BE2C (cell line): ENCODE measurements at regions not wholly inside any gene's neighbourhood (a gene's known extent, or its start where the extent isn't known, plus 50 kb on each side); places are given as distances from the start of the nearest gene placed in this dataset.

ENCODE experiments used
- DNase-seq: peaks from one replicate; pipeline ENCODE4 v3.0.0-alpha.2; 2020
- H3K27me3 ChIP-seq: fragments of 250-450 bp; sonication (Bioruptor Pico); 2 replicates; pipeline ENCODE4 v1.5.1; 2020; ENCODE audit warnings: mild to moderate bottlenecking
- H3K36me3 ChIP-seq: fragments of 250-450 bp; sonication (Bioruptor Pico); 2 replicates; pipeline ENCODE4 v1.5.1; 2020; ENCODE audit warnings: mild to moderate bottlenecking
- H3K4me1 ChIP-seq: fragments of 250-450 bp; sonication (Bioruptor Pico); 2 replicates; pipeline ENCODE4 v1.5.1; 2020
- H3K4me3 ChIP-seq: 2 replicates; pipeline ENCODE4 v1.5.1; 2011; ENCODE audit warnings: low read depth, low read length
- H3K9me3 ChIP-seq: fragments of 250-450 bp; sonication (Bioruptor Pico); 2 replicates; pipeline ENCODE4 v1.5.1; 2020
- CTCF ChIP-seq: IDR thresholded peaks from 2 replicates; pipeline ENCODE4 v1.5.1; 2012; ENCODE audit warnings: mild to moderate bottlenecking, low read depth, low read length

- no peak for DNase-seq
- no peak for TF ChIP-seq CTCF
- no peaks in the 10 kb centered on the region for H3K9me3 ChIP-seq
- no peaks in the 10 kb centered on the region for H3K4me1 ChIP-seq
- no peak overlapping the region for H3K4me3 ChIP-seq
- no peaks in the 10 kb centered on the region for H3K36me3 ChIP-seq
- peaks cover 40% of the 10 kb centered on the region for H3K27me3 ChIP-seq
These were observed 221.5 kb downstream of the TEX29 start for GRCh38 chr13:111541752-111542529.

GRCh38 chr13:111542530-111543341 lies 222.3 kb downstream of the TEX29 start:
- no peak for TF ChIP-seq CTCF
- Histone ChIP-seq H3K9me3 (no peaks in the 10 kb centered on the region), H3K4me1 (no peaks in the 10 kb centered on the region), H3K36me3 (no peaks in the 10 kb centered on the region), H3K27me3 (peaks cover 32% of the 10 kb centered on the region), H3K4me3 (no peak overlapping the region)
- DNase-seq = no peak

GRCh38 chr13:111546921-111547675 lies 226.7 kb downstream of the TEX29 start:
- no peak for DNase-seq
- Histone ChIP-seq H3K36me3 (no peaks in the 10 kb centered on the region), H3K4me3 (no peak overlapping the region), H3K9me3 (no peaks in the 10 kb centered on the region), H3K4me1 (no peaks in the 10 kb centered on the region), H3K27me3 (no peaks in the 10 kb centered on the region)
- TF ChIP-seq CTCF = no peak

- TF ChIP-seq CTCF = no peak
These were observed 227.4 kb downstream of the TEX29 start for GRCh38 chr13:111547726-111548273.

GRCh38 chr13:111548301-111548700 lies 227.9 kb downstream of the TEX29 start:
- no peaks in the 10 kb centered on the region for H3K36me3 ChIP-seq
- H3K27me3 ChIP-seq = no peaks in the 10 kb centered on the region
- no peaks in the 10 kb centered on the region for H3K4me1 ChIP-seq
- TF ChIP-seq CTCF = no peak
- H3K4me3 ChIP-seq = no peak overlapping the region
- no peak for DNase-seq
- H3K9me3 ChIP-seq = no peaks in the 10 kb centered on the region

More at GRCh38 chr13:111547726-111548273, 227.4 kb downstream of the TEX29 start:
- no peaks in the 10 kb centered on the region for H3K36me3 ChIP-seq
- H3K9me3 ChIP-seq = no peaks in the 10 kb centered on the region
- H3K4me3 ChIP-seq = no peak overlapping the region
- no peak for DNase-seq
- no peaks in the 10 kb centered on the region for H3K27me3 ChIP-seq
- no peaks in the 10 kb centered on the region for H3K4me1 ChIP-seq
